ENCODE measurements at regions not wholly inside any gene's neighbourhood (a gene's known extent, or its start where the extent isn't known, plus 50 kb on each side); places are given as distances from the start of the nearest gene placed in this dataset.
"Not testable (repeated sequence)": the region's sequence is repeated elsewhere in the genome, so short reads cannot be mapped to it uniquely, and the experiment has no call there.

DNA sequence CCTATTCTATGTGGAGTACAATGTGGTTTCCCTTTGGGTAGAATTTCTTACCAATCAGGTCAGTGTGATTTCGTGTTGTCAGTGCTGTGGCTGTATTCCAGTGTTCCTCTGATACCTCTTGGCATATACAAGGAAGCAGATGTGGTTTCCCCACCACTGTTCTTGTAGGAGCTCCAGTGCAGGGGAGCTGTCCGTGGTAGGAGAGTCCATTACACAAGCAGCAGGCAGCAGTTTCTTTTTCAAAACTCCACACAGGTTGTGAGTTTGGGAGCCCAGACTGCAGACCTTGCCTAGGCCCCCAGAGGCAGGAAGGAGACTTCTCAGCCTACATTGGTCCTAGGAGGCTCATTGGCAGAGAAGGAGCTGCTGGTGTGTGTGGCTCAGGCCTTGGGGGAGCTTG, 452.8 kb downstream of the AACS start:
- intact Hi-C loops (cut with micrococcal nuclease): no loop called here
- DNase-seq (no peak), ATAC-seq (no peak)

DNA sequence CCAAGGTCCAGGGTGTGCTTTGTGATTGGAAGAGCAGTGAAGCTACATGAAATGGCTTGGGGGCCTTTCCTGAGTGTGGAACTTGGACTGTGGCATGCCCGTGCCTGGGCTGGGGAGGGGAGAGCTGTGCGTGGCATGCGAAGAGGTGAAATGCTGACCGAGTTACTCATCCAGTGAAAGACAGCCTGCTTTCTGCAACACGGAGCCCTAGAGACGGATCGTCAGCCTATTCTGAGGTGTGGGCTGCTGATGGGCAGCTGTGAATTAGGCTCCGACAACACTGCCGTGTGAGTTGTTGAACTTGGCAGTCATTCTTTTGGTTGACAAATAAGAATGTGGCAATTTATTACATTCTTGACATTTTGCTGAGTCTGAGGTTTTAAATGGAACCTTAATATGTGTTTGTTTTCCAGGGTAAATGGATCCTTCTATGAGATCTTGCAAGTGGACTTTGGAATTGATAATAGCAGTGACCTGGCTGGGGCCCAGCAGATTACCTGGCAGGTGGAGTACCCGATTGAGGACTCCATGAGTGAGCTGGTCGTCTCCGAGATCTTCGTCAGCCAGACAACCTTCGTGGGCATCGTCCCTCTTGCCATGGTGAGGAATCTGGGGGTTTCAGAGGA, 453.9 kb downstream of the AACS start:
- intact Hi-C loops (cut with micrococcal nuclease): no loop called here
- DNase-seq (no peak), ATAC-seq (no peak)

DNA sequence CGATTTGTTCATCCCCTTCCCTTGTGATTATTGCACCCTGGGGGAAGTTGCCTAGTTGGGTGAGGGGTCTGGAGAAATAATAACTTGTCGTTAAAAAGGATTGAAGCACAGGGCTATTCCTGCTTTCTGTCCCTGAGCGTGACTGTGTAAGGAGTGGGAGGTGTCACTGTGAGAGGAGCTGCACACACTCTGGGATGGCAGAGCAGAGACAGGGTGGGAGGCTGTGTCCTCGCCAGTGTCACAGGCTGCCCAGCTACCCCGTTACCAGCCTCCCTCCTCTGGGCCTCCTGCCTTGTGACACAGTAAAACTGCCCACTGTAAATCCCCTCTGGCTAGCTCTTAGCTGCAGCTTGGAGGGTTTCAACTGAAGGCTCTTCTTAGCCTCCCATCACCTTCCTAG, 460.6 kb downstream of the AACS start:
- ATAC-seq (no peak), DNase-seq (no peak)
- intact Hi-C loops (cut with micrococcal nuclease): no loop called here

DNA sequence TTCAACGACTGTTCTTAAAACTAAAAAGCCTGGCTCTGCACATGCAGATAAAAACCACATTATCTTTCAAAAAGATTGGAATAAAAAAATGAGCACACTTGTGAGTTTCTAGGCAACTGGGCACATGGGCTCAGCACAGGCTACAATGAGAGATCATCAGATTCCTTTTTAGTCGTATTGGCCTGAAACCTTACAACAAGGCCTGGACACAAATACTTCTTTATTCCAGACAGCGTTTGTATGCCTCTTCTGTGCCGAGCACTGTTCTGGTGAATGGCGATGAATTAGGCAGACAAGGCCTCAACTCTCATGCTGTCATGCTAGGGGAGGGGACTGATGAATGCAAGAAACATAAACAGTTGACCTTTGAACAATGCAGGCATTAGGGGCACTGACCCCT, 463.0 kb downstream of the AACS start:
- intact Hi-C loops (cut with micrococcal nuclease): no loop called here
- DNase-seq: no peak

DNA sequence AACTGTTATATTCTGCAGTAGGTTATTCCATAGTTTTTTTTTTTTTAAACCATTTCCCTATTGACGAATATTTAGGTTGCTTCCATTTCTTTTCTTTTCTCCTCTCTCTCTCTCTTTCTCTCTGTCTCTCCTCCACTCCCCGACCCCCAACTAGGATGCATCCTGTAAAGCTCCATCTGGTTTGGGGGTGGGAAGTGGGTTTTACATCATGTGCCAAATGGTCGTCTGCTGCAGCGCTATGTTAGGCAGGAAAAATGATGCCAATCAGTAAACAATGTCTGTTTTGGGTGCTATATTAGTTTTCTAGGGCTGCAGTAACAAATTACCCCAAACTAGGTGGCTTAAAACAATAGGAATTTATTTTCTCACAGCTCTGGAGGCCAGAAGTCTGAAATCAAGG, 465.0 kb downstream of the AACS start:
- DNase-seq (no peak), ATAC-seq (no peak)
- intact Hi-C loops (cut with micrococcal nuclease): no loop called here

More for the DNA sequence above, 463.0 kb downstream of the AACS start:
- ATAC-seq: no peak

DNA sequence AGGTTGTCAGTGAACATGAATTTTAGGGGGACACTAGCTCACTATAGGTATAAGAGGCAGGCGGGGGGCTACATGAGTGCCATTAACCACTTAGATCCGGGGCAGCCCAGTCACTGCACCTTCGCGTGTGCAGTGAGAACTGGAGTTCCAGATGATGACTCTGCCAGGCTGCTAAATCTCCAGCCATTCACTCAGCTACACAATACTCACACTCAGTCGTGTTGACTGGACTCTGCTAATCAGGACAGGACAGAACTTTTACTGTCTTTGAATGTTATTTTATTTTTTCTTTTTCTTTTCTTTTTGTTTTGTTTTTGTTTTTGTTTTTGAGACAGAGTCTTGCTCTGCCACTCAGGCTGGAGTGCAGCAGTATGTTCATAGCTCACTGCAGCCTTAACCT, 465.6 kb downstream of the AACS start:
- intact Hi-C loops (cut with micrococcal nuclease): no loop called here
- no peak for ATAC-seq
- no peak for DNase-seq

DNA sequence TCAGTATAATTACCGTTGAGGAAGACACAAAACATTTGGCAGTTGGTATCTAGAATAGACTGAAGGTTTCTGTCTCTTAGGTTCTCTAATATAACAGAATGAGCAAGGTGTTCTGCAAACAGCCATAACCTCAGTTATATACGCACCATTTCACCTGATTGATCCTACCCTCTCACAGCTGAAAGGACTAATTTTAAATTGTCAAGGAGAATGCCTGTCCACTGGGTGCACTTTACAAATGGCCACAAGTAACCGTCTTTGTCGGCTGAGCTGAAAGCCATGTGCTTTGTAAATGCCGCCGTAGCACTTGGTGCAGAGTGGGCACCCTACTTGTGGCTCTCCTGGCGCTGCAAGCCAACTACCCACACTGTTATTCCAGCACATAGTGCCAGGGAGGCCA, 466.3 kb downstream of the AACS start:
- ATAC-seq (no peak), DNase-seq (no peak)
- intact Hi-C loops (cut with micrococcal nuclease): no loop called here

DNA sequence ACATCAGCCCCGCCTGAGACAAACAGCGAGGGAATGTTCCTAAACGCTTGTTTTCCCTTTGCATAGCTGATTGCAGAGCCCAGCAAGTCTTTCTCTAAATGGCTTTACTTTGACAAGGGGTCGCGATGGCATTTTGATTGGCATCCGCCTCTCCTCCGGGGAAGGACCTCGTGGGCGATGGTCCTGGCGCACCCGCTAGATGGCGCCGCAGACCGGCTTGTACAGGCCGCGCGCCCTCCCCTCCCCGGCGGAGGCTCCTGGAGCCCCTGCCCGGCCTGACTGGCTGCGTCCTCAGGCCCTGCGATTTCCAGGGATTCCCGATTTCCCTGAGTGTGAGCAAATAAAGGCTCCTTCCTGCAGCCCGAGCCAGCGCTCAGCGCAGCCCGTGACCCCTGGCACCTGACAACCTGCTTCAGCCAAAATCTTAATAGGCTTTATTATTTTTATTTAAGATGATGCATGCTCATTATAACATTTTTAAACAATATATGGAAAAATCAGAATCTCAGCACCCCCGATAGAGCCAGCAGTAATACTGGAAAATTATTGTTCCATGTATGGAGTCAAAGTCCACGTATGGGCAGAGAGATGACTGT, 468.3 kb downstream of the AACS start:
- intact Hi-C loops (cut with micrococcal nuclease): no loop called here
- DNase-seq: peak; percentile 53

DNA sequence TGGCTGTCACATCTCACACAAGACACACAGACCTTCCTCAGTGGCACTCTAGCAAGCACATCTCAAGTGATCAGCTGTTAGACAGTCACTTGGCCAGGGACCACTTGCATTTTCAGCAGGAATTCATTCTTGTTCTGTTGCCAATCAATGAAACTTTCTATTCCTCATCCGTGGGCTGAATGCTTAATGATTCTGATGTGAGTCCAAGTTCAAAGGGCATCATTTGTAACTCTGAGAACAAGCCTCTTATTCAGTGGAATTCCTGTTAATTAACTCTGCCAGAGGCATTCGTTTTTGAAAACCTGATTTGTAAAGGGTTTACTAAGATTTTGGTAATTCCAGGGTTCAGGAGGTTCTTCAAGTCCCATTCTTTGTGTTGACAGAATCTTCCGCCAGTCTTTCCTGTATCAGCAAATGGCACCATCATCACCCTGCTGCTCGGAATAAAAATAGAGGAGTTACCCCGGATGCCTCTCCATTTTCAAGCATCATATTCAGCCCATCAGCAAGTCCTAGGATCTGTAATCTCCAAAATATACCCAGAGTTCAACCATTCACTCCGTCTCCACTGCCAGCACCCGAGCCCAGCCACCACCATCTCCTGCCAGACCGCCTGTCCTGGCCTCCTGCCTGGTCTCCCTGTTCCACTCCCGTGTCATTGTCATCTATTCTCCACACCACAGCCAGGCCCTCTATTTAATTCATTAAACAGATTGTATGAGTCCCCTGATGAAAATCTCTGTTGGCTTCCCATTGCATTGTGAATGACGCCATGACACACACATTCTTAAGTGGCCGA, 473.4 kb downstream of the AACS start:
- intact Hi-C loops (cut with micrococcal nuclease): no loop called here
- no peak for ATAC-seq

More for the DNA sequence above, 468.3 kb downstream of the AACS start:
- ATAC-seq: peak; percentile 55

DNA sequence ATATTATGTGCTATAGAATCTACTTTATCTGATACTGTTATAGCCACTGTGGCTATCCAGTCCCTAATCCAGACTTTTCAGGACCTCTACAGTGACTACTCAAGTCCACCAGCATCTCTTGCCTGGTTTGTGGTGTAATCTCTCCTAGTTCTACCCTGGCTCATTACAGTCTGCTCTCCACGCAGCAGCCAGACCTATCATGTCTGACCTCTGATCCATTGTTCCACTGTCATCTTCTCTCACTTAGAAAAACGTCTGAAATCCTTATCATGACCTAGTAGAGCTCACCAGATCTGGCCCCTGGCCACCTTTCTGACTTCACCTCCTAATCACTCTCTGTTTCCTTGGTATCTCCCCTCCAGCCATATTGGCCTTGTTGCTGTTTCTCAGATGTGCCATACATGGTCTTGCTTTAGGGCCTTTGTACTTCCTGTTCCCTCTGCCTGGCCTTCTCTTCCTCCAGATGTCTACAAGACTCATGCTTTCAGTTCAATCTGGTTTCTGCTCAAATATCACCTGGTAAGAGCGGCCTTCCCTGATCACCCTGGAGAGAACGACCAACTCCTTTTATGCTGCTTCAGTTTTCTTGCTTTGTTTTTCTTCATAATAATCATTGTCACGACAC, 475.5 kb downstream of the AACS start:
- ATAC-seq (no peak), DNase-seq (no peak)

More for the DNA sequence above, 473.4 kb downstream of the AACS start:
- DNase-seq: no peak

DNA sequence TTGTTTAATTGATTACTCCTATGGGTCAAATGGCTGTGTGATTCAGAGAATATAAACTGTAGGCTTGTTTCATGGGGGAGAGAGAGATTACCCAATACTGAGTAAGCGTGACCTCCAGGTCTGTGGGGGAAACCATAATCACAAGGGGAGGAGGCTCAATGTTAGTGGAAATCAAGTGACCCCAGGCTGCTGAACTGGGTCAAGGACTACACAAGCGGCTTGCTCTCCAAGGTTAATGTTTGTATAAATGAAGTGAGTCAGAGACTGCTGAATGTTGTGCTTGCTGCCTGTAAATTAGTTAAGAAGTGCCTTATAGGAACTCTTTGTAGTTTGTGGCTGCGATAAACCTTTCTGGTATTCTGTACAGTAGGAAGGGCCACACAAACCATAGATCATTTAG, 479.7 kb downstream of the AACS start:
- no peak for DNase-seq
- no peak for ATAC-seq
- intact Hi-C loops (cut with micrococcal nuclease): no loop called here

More for the DNA sequence above, 475.5 kb downstream of the AACS start:
- intact Hi-C loops (cut with micrococcal nuclease): no loop called here

DNA sequence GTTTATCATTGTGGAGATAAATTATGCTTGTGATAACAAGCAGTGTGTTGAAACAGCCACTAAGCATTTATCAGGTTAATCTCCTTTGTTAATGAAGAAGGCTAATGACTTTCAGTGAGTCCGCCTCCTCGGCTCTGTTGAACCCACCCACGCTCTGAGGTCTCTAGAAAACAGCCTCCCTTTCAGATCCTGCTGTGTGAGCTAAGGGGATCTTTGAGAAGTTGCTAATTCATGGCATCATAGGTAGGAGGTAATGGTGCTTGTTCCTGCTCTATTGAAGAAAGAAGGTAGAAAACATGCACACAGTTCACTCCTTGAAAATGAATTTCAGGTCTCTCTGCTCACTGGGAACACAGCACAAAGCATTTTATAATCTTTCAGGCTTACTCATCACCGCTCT, 483.9 kb downstream of the AACS start:
- intact Hi-C loops (cut with micrococcal nuclease): no loop called here
- no peak for ATAC-seq
- DNase-seq: no peak

DNA sequence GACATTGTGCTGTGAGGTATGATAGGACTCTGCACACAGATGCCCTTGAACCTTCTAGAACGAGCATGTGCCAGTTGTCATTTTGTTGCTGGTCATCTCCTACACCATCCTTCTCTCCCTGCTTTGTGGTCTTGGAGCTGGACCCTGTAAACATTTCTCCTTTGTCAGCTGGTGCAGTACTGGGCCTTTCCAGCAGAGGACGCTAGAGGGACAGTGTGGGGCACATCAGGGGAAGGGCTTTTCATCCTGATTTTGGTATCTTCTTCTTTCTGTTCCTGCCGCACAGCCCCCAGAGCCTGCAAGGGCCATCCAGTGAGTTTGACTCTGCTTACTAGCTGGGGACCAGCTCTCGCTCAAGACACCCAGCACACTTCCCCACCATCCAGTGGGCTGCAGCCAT, 484.6 kb downstream of the AACS start:
- DNase-seq: no peak
- intact Hi-C loops (cut with micrococcal nuclease): no loop called here
- ATAC-seq: no peak

DNA sequence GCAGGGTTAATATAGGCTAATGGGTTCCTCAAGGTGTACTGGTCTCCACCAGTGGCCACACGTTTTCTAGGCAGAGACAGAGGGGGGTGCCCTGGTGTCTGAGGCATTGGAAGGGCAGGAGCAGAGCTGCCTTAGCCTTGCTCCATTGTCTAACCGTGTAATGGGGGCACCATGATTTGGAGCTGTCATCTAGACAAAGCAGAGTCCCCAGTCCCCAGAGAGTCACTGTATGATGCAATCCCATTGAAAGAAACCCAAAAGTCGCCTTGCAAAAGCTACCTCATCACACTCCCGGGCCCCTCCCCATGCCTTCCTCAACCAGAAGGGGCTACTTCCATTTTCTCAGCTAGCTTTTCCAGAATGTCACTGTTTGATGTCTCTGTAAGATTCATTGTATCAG, 487.1 kb downstream of the AACS start:
- intact Hi-C loops (cut with micrococcal nuclease): no loop called here
- DNase-seq (no peak), ATAC-seq (no peak)

DNA sequence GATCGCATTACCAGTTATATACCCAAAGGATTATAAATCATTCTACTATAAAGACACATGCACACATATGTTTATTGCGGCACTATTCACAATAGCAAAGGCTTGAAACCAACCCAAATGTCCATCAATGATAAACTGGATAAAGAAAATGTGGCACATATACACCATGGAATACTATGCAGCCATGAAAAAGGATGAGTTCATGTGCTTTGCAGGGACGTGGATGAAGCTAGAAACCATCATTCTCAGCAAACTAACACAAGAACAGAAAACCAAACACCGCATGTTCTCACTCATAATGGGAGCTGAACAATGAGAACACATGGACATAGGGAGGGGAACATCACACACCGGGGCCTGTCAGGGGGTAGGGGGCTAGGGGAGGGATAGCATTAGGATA, 495.8 kb downstream of the AACS start:
- DNase-seq; ATAC-seq; intact Hi-C loops (cut with micrococcal nuclease): not testable (repeated sequence)

DNA sequence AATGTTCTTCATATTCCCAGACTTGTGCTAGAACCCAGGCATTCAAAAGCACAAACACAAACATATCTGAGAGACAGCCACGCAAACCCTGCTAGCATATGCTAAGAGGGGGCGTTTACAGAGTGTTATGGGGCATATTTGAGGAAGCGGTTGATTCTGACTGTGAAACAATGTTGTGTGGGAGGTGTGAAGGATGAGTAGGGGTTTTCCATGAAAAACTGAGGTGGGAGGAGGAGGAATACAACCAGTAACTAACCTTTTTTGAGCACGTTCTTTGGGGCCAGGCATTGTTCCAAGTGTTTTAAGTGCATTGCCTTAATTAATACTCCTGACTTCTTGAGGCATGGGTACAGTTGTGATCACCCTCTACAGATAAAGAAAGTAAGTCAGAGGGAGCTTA, 499.5 kb downstream of the AACS start:
- DNase-seq: no peak
- intact Hi-C loops (cut with micrococcal nuclease): no loop called here
- no peak for ATAC-seq

DNA sequence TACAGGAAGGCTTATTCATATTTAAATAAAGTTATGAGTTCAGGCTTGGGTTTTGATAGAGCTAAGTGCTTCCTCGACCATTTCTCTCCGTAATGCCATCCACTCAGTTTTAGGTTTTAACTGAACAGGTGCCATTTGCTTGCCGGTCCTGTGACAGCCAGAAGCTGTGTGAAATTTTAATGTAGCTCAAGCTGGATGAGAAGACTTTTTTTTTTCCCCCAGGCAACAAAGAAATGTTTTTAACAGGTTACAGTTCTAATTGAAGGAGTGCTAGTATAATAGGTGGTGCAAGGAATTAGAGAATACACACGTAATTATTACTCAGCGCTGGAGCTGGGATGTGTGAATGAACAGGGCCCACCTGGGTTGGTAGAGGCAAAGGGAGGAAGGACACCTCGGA, 502.3 kb downstream of the AACS start:
- no peak for ATAC-seq
- DNase-seq: no peak
- intact Hi-C loops (cut with micrococcal nuclease): no loop called here

DNA sequence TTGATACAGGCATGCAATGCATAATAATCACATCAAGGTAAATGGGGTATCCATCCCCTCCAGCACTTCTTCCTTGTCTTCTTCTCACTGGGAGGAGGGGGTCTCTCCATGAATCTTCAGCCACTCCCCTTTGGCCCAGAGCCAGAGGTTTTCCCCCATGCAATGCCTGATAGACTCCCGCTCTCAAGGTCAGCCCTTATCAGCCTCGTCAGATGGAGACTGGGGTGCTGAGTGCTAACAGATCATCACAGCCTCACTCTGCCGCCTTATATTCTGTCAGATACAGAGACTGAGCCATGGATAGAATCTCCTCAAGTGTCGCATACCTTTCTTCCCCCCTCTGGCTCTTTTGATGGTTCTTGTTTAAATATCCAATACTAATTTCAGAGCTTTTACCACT, 503.1 kb downstream of the AACS start:
- DNase-seq: no peak
- ATAC-seq: no peak
- intact Hi-C loops (cut with micrococcal nuclease): no loop called here

DNA sequence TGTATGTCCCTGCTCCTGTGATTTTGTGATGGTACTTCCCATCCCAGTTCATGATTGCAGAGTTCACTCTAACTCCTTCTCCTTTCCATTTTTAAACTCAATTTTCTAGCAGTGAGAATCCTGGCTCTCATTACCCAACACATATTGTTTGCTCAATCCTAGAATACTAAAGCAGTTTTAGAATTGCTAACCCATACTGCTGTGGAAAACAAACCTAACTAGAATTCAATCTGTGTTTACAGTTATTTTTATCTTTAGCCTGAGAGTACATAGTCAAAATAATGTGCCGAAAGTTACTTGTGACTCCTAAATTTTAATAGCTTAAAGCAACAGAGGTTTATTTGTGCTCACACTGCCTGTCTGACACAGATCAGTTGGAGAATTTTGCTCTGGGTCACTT, 508.0 kb downstream of the AACS start:
- intact Hi-C loops (cut with micrococcal nuclease): no loop called here
- no peak for ATAC-seq

DNA sequence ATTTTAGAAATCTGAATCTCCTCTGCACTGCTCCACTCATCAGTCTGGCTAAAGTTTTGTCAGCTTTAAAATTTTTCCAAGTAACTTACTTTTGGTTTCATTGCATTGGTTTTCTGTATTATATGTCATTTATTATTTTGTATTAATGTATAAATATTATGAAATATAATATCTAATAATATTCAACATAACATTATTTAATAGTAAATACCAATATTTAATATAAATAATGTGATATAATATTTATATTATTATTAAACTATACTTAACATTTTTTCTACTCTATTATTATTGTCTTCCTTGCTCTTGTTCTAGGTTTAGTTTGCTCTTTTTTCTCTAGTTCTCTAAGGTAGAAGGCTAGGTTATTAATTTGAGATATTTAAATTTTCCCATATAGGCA, 512.1 kb downstream of the AACS start:
- DNase-seq (no peak), ATAC-seq (no peak)
- intact Hi-C loops (cut with micrococcal nuclease): no loop called here

More for the DNA sequence above, 508.0 kb downstream of the AACS start:
- DNase-seq: no peak
